ENCODE measurements at regions not wholly inside any gene's neighbourhood (a gene's known extent, or its start where the extent isn't known, plus 50 kb on each side); places are given as distances from the start of the nearest gene placed in this dataset.
"Not testable (repeated sequence)": the region's sequence is repeated elsewhere in the genome, so short reads cannot be mapped to it uniquely, and the experiment has no call there.

DNA sequence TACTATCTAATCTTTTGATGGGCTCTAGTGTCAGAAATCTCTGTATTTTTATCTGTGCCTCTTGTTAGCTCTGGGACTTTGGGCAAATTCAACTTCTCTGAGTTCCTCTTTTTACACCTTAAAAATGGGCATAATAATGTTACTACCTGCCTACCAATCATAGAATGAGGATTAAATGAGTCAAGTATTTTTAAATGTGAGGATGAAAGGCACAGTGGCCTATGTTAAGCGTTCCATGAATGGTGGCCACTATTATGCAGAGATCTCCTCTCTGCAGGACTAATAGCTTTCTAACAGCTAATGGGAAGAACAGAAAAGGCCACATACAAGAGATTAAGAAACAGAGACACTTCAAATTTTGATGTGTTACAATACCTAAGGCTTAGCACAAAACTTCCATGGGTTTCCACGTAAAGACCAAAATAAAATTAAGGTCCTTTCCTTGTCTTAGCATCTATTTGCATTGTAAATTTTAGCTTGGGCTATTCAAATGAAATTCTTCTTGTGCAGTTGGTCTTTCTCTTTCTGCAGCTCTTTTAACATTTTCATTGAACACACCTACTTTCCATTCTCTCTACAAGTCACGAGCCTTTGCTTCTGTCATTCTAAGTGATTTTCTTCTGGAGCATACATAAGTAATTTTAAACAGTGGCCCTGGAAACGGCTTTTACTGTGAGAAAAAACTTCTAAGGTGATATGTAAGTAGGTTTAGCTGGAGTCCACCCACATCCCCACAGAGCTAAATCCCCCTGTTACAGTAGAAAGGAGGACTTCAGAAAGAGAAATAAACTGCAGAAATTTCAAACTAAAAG, 117.9 kb upstream of the MED14 start:
- no peak for FAIRE-seq

DNA sequence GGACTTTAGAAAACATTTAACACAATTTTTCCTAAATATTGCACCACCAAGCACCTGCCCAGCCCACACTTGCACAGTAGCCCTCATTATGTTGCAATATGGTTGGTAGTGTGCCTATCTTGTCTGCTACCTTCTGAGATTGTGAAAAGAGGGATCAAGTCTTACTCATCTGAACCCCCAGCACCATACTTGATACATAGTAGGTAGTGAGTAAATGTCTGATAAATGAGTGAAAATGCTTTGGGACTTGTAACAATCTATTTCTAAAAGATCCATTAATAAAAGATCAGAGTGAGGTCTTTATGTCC, 118.4 kb upstream of the MED14 start:
- no peak for FAIRE-seq

DNA sequence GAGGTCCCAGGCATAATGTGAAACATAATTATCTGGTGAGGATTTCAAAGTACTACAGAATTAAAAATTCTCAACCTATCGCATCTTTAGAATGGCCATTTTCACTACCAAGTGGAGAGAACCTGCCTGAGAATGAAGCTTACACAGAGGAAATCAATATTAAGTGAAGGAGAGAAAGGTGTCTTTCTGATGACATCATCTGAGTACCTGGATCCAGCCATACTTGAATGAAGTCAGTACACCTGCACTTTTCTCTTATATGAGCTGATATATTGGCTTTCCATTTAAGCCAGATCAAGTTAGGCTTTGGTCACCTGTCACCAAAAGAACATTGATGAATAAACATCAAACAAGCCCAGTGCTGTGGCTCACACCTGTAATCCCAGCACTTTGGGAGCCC, 118.9 kb upstream of the MED14 start:
- FAIRE-seq = no peak

DNA sequence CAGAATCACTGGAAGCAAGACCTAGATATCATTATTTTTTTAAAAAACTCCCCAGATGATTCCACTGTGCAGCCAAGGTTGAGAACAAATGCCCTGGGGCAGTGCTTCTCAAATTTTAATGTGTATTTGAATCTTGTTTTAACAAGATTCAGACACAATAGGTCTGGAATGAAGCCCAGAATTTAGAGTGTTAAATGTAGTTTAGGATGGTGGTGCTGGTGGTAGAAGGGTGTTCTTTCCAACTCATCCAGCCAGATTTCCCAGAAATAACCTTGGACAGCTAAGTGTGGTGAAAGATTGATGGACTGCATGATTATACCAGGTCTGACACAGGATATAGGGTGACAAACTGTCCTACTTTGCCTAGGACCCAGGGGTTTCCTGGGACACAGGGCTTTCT, 120.1 kb upstream of the MED14 start:
- no peak for FAIRE-seq

DNA sequence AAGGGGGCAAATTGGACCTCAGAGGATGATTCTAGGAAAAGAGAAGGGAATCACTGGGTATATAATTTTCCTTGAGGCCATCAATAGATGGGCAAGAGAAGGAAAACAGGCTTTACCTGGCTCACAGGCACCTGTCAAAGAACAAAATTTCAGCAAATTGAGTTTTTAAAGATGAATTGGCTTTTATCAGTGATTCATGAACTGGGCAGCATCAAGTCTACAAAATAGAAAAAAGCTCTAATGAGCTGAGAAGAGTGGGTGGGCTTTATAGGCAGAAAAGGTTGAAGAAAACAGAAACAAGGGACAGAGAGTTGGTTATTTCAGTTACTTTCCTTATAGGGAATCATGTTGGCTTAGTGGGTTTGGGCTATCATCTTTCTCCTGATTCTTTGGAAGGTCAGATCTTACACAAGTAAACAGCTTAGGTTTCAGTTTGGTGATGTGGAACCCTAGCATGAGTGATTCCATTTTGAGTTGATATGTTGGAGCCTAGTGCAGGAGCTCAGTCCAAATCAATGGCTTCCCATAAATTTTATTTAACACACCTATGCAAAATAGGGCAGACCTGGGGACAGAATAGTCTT, 120.7 kb upstream of the MED14 start:
- no peak for FAIRE-seq

DNA sequence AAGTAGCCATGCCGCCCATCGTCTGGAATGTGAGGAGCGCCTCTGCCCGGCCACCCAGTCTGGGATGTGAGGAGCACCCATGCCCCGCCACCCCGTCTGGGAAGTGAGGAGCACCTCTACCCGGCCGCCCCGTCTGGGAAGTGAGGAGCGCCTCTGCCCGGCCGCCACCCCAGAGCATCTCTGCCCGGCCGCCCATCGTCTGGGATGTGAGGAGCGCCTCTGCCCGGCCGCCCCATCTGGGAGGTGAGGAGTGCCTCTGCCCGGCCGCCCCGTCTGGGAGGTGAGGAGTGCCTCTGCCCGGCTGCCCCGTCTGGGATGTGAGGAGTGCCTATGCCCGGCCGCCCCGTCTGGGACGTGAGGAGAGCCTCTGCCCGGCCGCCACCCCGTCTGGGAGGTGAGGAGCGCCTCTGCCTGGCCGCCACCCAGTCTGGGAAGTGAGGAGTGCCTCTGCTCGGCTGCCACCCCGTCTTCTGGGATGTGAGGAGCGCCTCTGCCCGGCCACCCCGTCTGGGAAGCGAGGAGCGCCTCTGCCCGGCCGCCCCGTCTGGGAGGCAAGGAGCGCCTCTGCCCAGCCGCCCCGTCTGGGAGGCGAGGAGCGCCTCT, 126.7 kb upstream of the MED14 start:
- FAIRE-seq = not testable (repeated sequence)

DNA sequence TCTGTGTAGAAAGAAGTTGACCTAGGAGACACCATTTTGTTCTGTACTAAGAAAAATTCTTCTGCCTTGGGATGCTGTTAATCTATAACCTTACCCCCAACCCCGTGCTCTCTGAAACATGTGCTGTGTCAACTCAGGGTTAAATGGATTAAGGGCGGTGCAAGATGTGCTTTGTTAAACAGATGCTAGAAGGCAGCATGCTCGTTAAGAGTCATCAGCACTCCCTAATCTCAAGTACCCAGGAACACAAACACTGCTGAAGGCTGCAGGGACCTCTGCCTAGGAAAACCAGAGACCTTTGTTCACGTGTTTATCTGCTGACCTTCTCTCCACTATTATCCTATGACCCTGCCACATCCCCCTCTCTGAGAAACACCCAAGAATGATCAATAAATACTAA, 127.9 kb upstream of the MED14 start:
- not testable (repeated sequence) for FAIRE-seq

DNA sequence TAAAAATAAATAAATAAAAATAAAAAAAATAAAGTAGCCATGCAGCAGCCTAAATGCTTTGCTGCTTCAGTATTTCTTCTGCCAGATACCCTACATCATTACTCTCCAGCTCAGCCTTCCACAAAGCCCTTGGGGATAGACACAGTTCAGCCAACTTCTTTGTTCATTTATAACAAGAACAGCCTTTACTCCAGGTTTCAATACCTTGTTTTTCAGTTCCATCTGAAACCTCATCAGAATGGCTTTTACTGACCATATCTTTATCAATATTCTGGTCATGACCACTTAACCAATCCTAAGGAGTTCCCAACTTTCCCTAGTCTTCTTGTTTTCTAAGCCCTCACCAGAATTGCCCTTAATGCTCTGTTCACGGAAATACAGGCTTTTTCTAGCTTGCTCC, 128.3 kb upstream of the MED14 start:
- FAIRE-seq = no peak

DNA sequence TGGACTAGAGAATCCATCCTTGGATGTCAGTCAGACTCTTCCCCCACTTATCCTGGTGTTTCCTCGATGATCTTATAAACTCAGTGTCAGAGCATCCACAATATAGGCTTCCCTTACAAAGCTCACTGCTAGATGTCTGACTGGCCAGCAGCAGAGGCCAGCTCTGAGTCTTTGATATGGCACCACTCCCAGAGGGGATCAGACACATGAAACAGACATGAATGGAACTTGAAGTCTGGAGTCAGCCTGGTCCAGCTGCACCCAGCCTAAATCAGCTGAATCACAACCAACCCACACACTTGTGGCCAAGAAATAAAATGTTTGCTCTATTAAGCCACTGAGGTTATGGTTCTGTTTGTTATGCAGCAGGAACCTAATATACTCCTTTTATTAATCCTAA, 129.6 kb upstream of the MED14 start:
- FAIRE-seq = no peak

DNA sequence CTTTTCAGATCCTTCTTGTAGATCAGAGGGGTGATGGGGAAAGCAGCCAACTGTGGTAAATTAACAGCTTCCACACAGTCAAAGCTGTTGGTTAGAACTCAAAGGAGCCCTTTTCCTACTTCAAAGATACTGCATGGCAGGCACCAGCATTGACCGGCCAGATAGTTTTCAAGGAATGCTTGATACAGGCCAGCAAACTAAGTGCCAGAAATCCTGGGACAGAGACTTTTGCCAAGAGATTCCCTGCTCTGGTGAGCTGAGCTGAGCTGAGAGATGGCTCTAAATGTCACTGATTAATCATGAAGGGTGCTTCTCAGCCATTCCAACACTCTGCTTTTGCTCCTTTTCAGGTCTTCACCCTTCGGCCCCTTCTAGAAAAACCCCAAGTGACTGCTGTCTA, 131.6 kb upstream of the MED14 start:
- no peak for FAIRE-seq

DNA sequence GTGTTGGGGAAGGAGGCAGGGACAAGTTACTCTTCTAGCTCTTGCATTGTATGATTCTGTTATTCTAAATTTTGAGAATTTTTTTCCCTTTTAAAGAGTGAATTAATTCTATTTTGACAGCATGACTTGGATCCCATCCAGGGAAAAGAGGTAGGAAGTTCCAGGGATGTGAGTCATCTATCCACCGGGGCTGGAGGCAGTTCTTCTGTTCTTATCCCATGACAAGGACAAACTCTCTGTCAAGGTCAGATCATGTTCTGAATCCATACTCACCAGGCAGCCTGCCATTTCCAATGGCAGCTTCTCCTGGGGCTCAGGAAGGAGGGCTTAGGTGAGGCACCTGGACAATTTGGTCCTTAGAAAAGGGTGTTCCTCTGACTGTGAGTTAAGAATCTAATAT, 132.0 kb upstream of the MED14 start:
- no peak for FAIRE-seq

DNA sequence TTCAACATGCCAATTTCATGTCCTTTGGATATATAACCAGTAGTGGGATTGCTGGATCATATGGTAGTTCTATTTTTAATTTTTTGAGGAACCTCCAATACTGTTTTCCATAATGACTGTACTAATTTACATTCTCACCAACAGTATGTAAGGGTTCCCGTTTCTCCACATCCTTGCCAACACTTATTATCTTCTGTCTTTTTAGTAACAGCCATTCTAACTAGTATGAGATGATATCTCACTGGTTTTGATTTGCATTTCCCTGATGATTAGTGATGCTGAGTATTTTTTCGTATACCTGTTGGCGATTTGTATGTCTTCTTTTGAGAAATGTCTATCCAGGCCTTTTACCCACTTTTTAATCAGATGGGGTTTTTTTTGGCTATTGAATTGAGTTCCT, 133.5 kb upstream of the MED14 start:
- no peak for FAIRE-seq

DNA sequence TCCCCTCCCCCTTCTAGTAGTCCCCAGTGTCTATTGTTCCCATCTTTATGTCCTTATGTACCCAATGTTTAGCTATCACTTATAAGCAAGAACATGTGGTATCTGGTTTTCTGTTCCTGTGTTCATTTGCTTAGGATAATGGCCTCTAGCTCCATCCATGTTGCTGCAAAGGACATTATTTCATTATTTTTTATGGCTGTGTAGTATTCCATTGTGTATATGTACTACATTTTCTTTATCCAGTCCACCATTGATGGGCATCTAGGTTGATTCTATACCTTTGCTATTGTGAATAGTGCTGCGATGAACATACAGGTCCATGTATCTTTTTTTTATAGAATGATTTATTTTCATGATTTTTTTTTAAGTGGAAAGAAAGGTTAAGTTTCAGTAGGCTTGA, 135.6 kb upstream of the MED14 start:
- FAIRE-seq = not testable (repeated sequence)

DNA sequence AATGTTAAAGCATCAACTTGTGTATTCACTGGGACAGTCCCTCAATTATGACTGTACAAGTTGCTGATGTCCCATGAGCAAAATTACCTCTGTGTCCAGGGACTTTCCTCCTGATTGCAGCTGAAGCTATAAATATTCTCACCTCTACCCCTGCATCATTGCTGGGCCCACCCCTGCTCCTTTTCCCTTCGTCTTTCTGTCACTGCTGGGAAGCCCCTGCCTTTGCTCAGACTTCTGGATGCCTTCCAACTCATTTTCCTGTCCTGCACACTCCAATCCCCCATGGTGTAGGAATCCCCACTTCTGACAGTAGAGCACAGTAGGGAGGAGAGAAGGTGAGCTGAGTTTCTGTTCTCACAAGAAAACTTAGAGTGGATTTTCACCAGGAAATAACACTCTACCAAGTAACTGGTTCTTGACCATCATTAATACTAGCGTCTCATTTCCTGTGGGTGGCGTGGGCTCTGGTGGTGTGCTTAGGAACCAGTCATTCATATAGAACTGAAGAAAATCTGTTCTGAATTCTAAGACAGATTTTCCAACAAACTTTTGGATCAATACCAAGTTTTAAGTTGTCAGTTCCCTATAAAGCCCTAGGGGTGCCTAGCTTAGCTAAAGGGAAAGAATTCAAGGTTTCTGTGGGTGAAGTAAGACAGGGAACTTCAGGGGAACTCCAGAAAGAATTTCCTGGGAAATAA, 136.2 kb upstream of the MED14 start:
- FAIRE-seq = no peak

DNA sequence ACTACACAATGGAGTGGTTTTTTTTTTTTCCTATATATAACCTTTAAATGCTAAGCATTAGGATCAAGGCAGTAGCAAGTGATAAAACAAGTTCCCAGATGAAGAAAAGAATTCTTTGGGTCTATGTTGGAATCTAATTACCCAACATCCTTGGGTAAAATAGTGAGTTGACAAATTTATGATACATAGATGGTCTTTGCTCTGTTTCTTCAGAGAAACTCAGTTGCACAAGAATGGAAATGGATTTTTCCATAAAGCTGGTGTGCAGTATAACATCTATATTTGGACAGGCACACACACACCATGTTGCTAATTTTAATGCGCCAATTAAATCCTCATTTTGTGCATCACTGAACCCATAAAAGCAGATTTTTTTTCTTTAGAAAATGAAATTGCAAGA, 137.0 kb upstream of the MED14 start:
- no peak for FAIRE-seq

DNA sequence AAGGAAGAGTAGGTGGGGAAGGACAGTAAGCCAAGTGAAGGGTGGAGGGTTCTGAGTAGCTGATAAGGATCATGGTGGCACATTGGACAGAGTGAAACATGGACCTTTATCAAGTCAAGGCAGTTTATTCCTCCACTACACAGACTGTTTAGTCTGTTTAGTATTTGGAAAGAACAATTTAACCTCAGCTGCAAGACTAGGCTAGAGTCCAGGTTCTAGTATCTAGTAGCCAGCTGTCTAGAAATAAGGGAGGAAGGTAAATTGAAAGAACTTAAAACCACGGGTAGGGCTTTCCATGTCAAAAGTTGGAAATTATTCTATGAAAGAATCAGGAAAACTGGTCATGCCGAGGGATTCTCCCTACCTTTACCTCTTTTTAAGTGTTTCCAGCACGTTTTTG, 140.1 kb upstream of the MED14 start:
- FAIRE-seq = no peak

DNA sequence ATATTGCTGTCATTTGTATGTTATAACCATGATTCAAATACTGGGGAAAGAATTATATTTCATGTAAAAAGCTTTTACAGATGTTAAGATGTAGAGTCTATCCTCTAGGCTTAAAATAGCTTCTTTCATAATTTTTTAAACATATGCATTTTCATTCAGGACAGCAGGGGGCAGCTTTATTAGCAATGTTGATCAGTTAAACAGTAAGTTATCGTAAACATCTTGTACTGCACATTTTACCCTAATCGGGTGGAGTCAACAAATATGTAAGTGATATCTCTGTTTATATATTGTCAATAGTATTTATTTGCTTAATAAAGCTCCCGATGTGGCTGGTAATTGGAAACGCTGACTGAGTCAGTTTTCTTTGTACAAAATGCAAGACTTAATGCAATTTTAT, 142.5 kb upstream of the MED14 start:
- no peak for FAIRE-seq

DNA sequence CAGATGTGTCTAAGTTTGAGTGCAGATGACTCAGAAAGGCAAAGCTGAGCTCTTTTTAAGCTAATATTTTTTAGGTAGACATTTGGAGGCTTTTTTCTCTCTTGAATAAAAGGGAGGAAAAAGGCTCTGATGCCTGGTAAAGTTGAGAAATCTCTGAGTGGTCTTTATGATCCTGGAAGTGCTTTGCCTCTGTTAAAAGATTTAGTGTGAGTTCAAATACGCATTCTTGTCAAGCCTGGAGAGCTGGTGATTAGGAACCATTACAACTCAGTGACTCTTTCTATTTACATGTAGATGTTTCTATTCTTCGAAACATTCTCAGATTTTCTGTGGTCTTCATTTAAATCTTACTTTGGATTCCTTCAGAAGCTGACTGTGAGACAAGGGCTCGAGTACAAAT, 143.4 kb upstream of the MED14 start:
- FAIRE-seq = no peak

DNA sequence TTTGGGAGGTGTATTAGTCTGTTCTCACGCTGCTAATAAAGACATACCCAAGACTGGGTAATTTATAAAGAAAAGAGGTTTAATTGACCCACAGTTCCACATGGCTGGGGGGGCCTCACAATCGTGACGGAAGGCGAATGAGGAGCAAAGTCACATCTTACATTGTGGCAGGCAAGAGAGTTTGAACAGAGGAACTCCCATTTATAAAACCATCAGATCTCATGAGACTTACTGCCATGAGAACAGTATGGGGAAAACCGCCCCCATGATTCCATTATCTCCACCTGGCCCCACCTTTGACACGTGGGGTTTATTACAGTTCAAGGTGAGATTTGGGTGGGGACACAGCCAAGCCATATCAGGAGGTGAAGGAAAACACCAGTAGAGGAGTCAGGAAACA, 143.8 kb upstream of the MED14 start:
- not testable (repeated sequence) for FAIRE-seq

DNA sequence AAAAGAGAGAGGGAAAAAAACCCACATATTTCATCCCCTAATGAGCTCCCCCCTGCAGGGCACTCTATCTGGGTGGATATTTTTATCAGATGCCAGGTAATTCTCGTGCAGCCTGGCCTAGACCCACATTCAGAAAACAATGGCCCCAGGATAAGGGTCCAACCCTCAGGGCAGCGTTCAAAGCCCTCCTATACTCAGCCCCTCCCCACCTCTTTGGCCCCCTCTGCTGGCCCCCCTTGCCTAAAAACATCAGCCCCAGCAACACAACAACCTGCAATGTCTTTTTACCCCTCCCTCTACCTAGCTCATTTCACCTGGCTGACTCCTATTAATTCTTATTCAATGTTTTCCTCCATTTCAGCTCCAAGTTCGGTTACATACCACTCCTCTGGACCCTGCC, 145.4 kb upstream of the MED14 start:
- no peak for FAIRE-seq

DNA sequence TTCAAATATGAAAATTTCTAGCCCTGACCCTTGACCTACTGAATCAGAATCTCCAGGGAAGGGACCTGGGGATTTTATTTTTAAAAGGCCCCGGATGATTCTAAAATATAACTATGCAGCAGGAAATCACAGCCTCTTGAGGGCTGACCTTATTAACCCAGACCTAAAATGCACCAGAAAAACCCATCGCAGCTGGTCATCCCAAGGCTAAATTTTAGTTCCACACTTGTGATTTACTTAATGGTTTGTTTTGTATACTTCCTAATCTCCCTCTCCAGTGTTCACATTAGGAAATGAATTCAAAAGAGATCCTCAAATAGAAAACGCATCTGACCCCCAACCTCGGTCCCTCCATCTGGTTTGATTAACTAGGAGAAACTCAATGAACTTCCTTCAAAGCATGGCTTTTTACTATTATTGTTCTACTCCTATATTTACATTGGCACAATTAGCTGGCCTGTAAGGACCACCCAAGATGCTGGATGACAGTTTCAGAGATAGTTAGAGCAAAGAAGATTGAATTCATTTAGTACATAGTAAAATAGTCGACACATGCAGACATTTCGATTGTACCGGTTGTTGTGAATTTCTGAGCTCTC, 147.8 kb upstream of the MED14 start:
- no peak for FAIRE-seq

DNA sequence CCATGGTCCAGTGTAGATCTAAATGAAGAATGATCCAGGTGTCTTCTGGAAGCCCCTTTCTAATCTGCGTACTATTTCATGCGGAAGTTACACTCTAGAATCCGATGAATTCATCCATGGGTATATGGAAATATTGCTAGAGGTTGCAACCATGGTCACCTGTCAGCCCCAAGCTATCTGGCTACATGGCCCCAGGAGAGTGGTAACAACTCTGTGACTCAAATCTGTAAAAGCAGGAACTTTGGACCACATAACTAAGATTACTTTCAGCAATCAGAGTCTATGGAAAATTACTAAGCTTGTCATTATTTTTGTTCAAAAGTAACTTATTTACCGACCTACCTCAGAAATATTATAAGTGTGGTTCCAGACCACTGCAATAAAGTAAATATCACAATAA, 150.6 kb upstream of the MED14 start:
- FAIRE-seq = no peak

DNA sequence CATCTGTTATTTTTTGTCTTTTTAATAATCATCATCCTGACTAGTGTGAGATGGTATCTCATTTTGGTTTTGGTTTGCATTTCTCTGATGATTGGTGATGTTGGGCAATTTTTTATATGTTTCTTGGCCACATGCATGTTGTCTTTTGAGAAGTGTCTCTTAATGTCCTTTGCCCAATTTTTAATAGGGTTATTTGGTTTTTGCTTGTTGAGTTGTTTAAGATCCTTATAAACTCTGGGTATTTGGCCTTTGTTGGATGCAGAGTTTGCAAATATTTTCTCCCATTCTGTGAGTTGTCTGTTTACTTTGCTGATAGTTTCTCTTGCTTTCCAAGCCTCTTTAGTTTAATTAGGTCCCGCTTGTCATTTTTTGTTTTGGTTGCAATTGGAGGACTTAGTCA, 152.1 kb upstream of the MED14 start:
- FAIRE-seq = no peak

DNA sequence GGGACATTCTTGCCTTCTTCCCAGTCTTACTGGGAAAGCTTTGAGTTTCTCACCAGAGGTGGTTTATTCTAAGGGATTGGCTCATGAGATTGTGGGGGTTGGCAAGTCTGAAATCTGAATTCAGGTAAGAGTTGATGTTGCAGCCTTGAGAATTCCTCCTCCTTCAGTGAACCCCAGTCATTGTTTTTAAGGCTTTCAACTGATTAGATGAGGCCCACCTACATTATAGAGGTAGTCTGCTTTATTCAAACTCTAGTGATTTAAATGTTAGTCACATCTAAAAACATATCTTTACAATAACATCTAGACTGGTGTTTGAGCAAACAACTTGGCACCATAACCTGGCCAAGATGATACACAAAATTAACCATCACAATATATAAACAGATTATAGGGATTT, 156.5 kb upstream of the MED14 start:
- no peak for FAIRE-seq
